ENCODE measurements at regions not wholly inside any gene's neighbourhood (a gene's known extent, or its start where the extent isn't known, plus 50 kb on each side); places are given as distances from the start of the nearest gene placed in this dataset.

- no peak overlapping the region for H3K4me3 Mint-ChIP-seq (ENCODE audit: unreplicated experiment)
- no peaks in the 10 kb centered on the region for H3K4me1 Mint-ChIP-seq (ENCODE audit: low read depth)
- H3K27me3 Mint-ChIP-seq (ENCODE audit: low read depth) = peaks cover 4% of the 10 kb centered on the region
- DNase-seq (ENCODE audit: low spot score) = no peak
- H3K27ac Mint-ChIP-seq (ENCODE audit: unreplicated experiment) = no peak overlapping the region
- no peaks in the 10 kb centered on the region for H3K36me3 Mint-ChIP-seq (ENCODE audit: low read depth)
- TF ChIP-seq CTCF (IDR thresholded peaks at IDR 0.05) = no peak
- H3K9me3 Mint-ChIP-seq (ENCODE audit: low read depth) = peaks cover 7% of the 10 kb centered on the region
Observed at GRCh38 chr22:34160141-34160783, 240.0 kb upstream of the LARGE1 start.

DNA sequence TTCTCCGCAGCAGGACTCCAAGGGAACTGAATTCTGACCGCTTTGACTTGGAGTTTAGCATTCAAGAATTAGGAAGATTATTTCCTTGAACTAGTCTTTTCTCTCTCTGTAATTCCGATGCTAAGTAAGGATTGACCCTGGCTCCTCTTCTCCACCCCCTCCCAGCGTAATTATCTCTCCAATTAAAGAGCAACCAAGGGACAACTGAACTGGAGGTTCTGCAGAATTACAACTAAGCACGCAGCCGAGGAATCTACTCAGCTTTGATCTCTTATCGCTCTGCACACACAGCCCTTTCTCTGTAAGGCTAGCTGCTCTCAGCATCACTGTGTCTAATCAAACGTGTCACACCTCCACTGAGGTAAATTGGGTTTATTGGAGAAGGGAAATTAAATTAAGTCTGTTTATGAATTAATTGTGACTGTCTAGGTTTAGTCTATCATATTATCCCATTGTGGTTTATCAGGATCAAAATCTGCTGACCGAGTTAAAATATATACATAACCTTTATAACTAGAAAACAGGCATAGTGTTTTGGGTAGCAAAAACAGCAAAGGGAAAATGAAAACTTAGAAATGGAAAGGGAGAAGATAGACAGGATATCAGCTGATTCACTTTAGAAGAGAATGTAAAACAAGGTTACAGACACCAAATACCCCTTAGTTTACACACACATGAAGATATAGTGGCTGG lies 241.3 kb upstream of the LARGE1 start:
- TF ChIP-seq CTCF (IDR thresholded peaks at IDR 0.05) = no peak
- Mint-ChIP-seq H3K9me3 (ENCODE audit: low read depth) (peaks cover 4% of the 10 kb centered on the region), H3K4me1 (ENCODE audit: low read depth) (no peaks in the 10 kb centered on the region), H3K36me3 (ENCODE audit: low read depth) (no peaks in the 10 kb centered on the region), H3K27ac (ENCODE audit: unreplicated experiment) (no peak overlapping the region), H3K4me3 (ENCODE audit: unreplicated experiment) (no peak overlapping the region), H3K27me3 (ENCODE audit: low read depth) (peaks cover 4% of the 10 kb centered on the region)
- DNase-seq (ENCODE audit: low spot score) = no peak

DNA sequence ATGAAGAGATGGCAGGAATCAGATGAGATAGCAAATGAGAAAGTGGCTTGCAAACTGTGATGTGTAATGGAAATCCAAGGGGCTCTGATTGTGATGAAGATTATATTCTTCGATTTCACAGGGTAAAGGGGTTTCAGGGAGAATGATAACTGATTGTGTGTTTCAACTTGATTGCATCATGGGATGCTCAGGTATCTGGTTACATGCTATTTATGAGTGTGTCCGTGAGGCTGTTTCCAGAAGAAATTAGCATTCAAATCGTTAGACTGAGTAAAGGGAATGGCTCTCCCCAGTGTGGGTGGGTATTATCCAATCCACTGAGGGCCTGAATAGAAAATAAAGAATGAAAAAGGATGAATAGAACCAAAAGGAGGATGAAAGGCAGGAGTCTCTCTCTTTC lies 278.7 kb upstream of the LARGE1 start:
- Mint-ChIP-seq H3K9me3 (ENCODE audit: low read depth) (no peaks in the 10 kb centered on the region), H3K27ac (ENCODE audit: unreplicated experiment) (no peak overlapping the region), H3K4me1 (ENCODE audit: low read depth) (no peaks in the 10 kb centered on the region), H3K36me3 (ENCODE audit: low read depth) (no peaks in the 10 kb centered on the region), H3K27me3 (ENCODE audit: low read depth) (peaks cover 3% of the 10 kb centered on the region), H3K4me3 (ENCODE audit: unreplicated experiment) (no peak overlapping the region)
- DNase-seq (ENCODE audit: low spot score) = no peak
- no peak for TF ChIP-seq CTCF (IDR thresholded peaks at IDR 0.05)

- Mint-ChIP-seq H3K27ac (ENCODE audit: unreplicated experiment) (no peak overlapping the region), H3K27me3 (ENCODE audit: low read depth) (no peaks in the 10 kb centered on the region), H3K4me1 (ENCODE audit: low read depth) (no peaks in the 10 kb centered on the region), H3K9me3 (ENCODE audit: low read depth) (peaks cover 28% of the 10 kb centered on the region), H3K36me3 (ENCODE audit: low read depth) (no peaks in the 10 kb centered on the region), H3K4me3 (ENCODE audit: unreplicated experiment) (no peak overlapping the region)
- DNase-seq (ENCODE audit: low spot score) = no peak
- TF ChIP-seq CTCF (IDR thresholded peaks at IDR 0.05) = no peak
Observed at GRCh38 chr22:34210301-34210700, 290.0 kb upstream of the LARGE1 start.

DNA sequence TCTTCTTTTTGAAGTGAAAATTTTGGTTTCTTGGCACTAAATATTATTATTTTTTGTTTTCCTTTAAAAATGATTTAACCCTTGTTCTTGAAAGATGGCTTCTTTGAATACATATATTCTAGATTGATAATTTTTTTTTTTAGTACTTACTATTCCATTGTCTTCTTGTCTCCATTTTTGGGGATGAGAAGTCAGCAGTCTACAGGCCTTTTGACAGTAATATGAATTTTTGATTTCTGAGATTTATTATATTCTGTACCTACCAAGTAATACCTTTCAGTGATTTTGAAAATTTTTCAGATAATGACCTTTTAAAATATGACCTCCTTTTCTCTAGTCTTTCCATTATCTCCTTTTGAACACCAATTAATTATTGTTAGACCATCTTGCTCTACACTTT lies 294.1 kb upstream of the LARGE1 start:
- DNase-seq (ENCODE audit: low spot score) = no peak
- H3K9me3 Mint-ChIP-seq (ENCODE audit: low read depth) = peaks cover 38% of the 10 kb centered on the region
- H3K27me3 Mint-ChIP-seq (ENCODE audit: low read depth) = no peaks in the 10 kb centered on the region
- TF ChIP-seq CTCF (IDR thresholded peaks at IDR 0.05) = no peak
- H3K27ac Mint-ChIP-seq (ENCODE audit: unreplicated experiment) = no peak overlapping the region
- no peaks in the 10 kb centered on the region for H3K36me3 Mint-ChIP-seq (ENCODE audit: low read depth)
- no peak overlapping the region for H3K4me3 Mint-ChIP-seq (ENCODE audit: unreplicated experiment)
- no peaks in the 10 kb centered on the region for H3K4me1 Mint-ChIP-seq (ENCODE audit: low read depth)
